ENCODE measurements at regions not wholly inside any gene's neighbourhood (a gene's known extent, or its start where the extent isn't known, plus 50 kb on each side); places are given as distances from the start of the nearest gene placed in this dataset.

DNA sequence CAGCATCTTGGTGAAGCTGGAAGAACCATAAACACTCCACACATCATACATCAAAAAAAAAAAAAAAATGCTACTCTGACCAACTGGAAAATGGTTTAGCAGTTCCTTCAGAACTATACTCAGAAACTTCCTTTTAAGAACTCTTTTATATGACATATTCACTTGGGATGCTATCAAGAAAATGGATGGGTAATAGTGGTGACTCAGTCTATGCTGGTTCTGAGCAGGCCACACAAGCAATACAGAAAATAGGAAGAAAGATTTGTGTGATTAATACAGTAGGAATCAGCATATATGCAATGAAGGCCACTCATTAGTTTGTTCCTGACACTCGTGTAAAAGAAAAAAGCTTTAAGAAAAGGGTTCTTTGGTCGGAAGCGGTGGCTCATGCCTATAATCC, 123.5 kb upstream of the FAT4 start:
- no peak for TF ChIP-seq ZNF8 (CRISPR knock-in tag; IDR thresholded peaks at IDR 0.05)
- no peak for TF ChIP-seq TSHZ2 (CRISPR knock-in tag; IDR thresholded peaks at IDR 0.05)
- TF ChIP-seq ESRRG (CRISPR knock-in tag; IDR thresholded peaks at IDR 0.05) = no peak
- TF ChIP-seq ZFP30 (CRISPR knock-in tag; IDR thresholded peaks at IDR 0.05) = no peak
